ENCODE measurements at regions not wholly inside any gene's neighbourhood (a gene's known extent, or its start where the extent isn't known, plus 50 kb on each side); places are given as distances from the start of the nearest gene placed in this dataset.
A peak's percentile ranks its signal among the peaks of the same experiment; 100 is the strongest.

- DNase-seq: peak in 1 of 5 experiments; percentile 76
Observed at GRCh38 chr2:217329023-217329431, 469.2 kb upstream of the TNP1 start.

- no peak for DNase-seq
Observed at GRCh38 chr2:217328622-217328978, 468.7 kb upstream of the TNP1 start.

- peak in 1 of 5 experiments; percentile 36 for DNase-seq
Observed at GRCh38 chr2:217327953-217328621, 468.2 kb upstream of the TNP1 start.

- no peak for DNase-seq
Observed at GRCh38 chr2:217326238-217327022, 466.6 kb upstream of the TNP1 start.

- DNase-seq: no peak
Observed at GRCh38 chr2:217325816-217326215, 466.0 kb upstream of the TNP1 start.

- DNase-seq: no peak
Observed at GRCh38 chr2:217325251-217325650, 465.4 kb upstream of the TNP1 start.

- peak in 1 of 5 experiments; percentile 19 for DNase-seq
Observed at GRCh38 chr2:217316743-217317142, 456.9 kb upstream of the TNP1 start.

- no peak for DNase-seq
Observed at GRCh38 chr2:217314021-217314460, 454.2 kb upstream of the TNP1 start.

- no peak for DNase-seq
Observed at GRCh38 chr2:217313386-217313785, 453.5 kb upstream of the TNP1 start.

GRCh38 chr2:217309056-217309455, 449.2 kb upstream of the TNP1 start:
- no peak for DNase-seq

- DNase-seq: no peak
Observed at GRCh38 chr2:217307023-217307422, 447.2 kb upstream of the TNP1 start.

GRCh38 chr2:217305882-217306281, 446.0 kb upstream of the TNP1 start:
- no peak for DNase-seq

GRCh38 chr2:217304582-217304981, 444.7 kb upstream of the TNP1 start:
- DNase-seq: no peak

- DNase-seq: no peak
Observed at GRCh38 chr2:217302856-217303255, 443.0 kb upstream of the TNP1 start.

- DNase-seq: no peak
Observed at GRCh38 chr2:217301142-217301925, 441.5 kb upstream of the TNP1 start.

GRCh38 chr2:217299590-217299989, 439.7 kb upstream of the TNP1 start:
- DNase-seq: no peak

GRCh38 chr2:217297096-217297495, 437.2 kb upstream of the TNP1 start:
- no peak for DNase-seq

GRCh38 chr2:217294818-217295217, 435.0 kb upstream of the TNP1 start:
- no peak for DNase-seq

GRCh38 chr2:217294211-217294610, 434.3 kb upstream of the TNP1 start:
- DNase-seq: no peak

GRCh38 chr2:217293607-217294006, 433.7 kb upstream of the TNP1 start:
- DNase-seq: no peak

- no peak for DNase-seq
Observed at GRCh38 chr2:217293046-217293445, 433.2 kb upstream of the TNP1 start.

- no peak for DNase-seq
Observed at GRCh38 chr2:217291259-217291658, 431.4 kb upstream of the TNP1 start.

GRCh38 chr2:217290467-217290866, 430.6 kb upstream of the TNP1 start:
- DNase-seq: no peak

GRCh38 chr2:217289907-217290280, 430.0 kb upstream of the TNP1 start:
- DNase-seq: no peak
